PC-3 (cell line): ENCODE measurements at regions not wholly inside any gene's neighbourhood (a gene's known extent, or its start where the extent isn't known, plus 50 kb on each side); places are given as distances from the start of the nearest gene placed in this dataset.

ENCODE experiments used
- ATAC-seq: fragments of 200-7000 bp; cut with Tn5 transposase; 2 replicates; pipeline ENCODE4 v1.9.1; 2020; ENCODE audit warnings: mild to moderate bottlenecking, moderate library complexity
- BruUV-seq: library from RNA; stranded (reverse); fragments of 400-500 nt; replicated peaks from 2 replicates; lab custom pipeline; 2021; lab: Mats Ljungman, UMichigan
- CTCF ChIA-PET: fragments of 300-600 bp; sonication (Branson Sonifier 250); formaldehyde crosslinking; loops from one replicate; lab custom pipeline; 2022; ENCODE audit warnings: antibody characterized with exemption; lab: Charles Lee
- POLR2A ChIA-PET: fragments of 300-600 bp; sonication (Branson Sonifier 250); formaldehyde crosslinking; loops from one replicate; lab custom pipeline; 2022; ENCODE audit warnings: antibody characterized with exemption; ENCODE audit not compliant: unreplicated experiment; lab: Charles Lee
- DNase-seq: peaks from one replicate; pipeline ENCODE4 v3.0.0-alpha.2; 2015
- H2AFZ ChIP-seq: fragments of 300-600 bp; sonication (generic); 2 replicates; pipeline ENCODE4 v1.6.0; 2016; ENCODE audit warnings: antibody characterized with exemption, low read length
- H3F3A ChIP-seq: fragments of 300-600 bp; sonication (generic); one replicate; pipeline ENCODE4 v1.6.0; 2017; ENCODE audit warnings: antibody characterized with exemption, low read length, control low read depth, mild to moderate bottlenecking; ENCODE audit not compliant: unreplicated experiment
- H3K27ac ChIP-seq: fragments of 300-600 bp; sonication (generic); 2 replicates; pipeline ENCODE4 v1.5.1; 2016; ENCODE audit warnings: mild to moderate bottlenecking, low read length
- H3K27me3 ChIP-seq: fragments of 300-600 bp; sonication (generic); 2 replicates; pipeline ENCODE4 v1.6.1; 2016; ENCODE audit warnings: low read length, mixed read lengths
- H3K36me3 ChIP-seq: fragments of 300-600 bp; sonication (generic); 2 replicates; pipeline ENCODE4 v1.6.1; 2016; ENCODE audit warnings: low read depth, mixed run types, low read length, mixed read lengths
- H3K4me1 ChIP-seq: fragments of 300-600 bp; sonication (generic); 2 replicates; pipeline ENCODE4 v1.5.1; 2016; ENCODE audit warnings: low read length; ENCODE audit not compliant: insufficient read depth
- H3K4me2 ChIP-seq: fragments of 300-600 bp; sonication (generic); 2 replicates; pipeline ENCODE4 v1.6.0; 2016; ENCODE audit warnings: low read length
- H3K4me3 ChIP-seq: fragments of 300-600 bp; sonication (generic); 2 replicates; pipeline ENCODE4 v1.5.1; 2016; ENCODE audit warnings: mild to moderate bottlenecking, low read length, mixed read lengths
- H3K79me2 ChIP-seq: fragments of 300-600 bp; sonication (generic); 2 replicates; pipeline ENCODE4 v1.6.1; 2017; ENCODE audit warnings: low read length, mixed read lengths
- H3K9ac ChIP-seq: fragments of 300-600 bp; sonication (generic); 2 replicates; pipeline ENCODE4 v1.6.0; 2016; ENCODE audit warnings: mild to moderate bottlenecking, low read length
- H3K9me2 ChIP-seq: fragments of 300-600 bp; sonication (generic); replicated peaks from 2 replicates; pipeline ENCODE4 v1.6.1; 2016; ENCODE audit warnings: mixed run types, low read length, mixed read lengths
- H3K9me3 ChIP-seq: fragments of 300-600 bp; sonication (generic); 2 replicates; pipeline ENCODE4 v1.6.1; 2016; ENCODE audit warnings: low read length, mixed read lengths
- H4K20me1 ChIP-seq: fragments of 300-600 bp; sonication (generic); 2 replicates; pipeline ENCODE4 v1.6.1; 2016; ENCODE audit warnings: low read length, mixed read lengths
- CTCF ChIP-seq: fragments of 300-600 bp; sonication (generic); conservative IDR thresholded peaks from 2 replicates; pipeline ENCODE4 v1.5.1; 2017; ENCODE audit warnings: antibody characterized with exemption, low read depth, mild to moderate bottlenecking, low read length
- EZH2 ChIP-seq: fragments of 300-600 bp; sonication (generic); IDR thresholded peaks from one replicate; pipeline ENCODE4 v1.6.1; 2017; ENCODE audit warnings: antibody characterized with exemption, mild to moderate bottlenecking, low read length; ENCODE audit not compliant: unreplicated experiment
- EZH2phosphoT487 ChIP-seq: fragments of 300-600 bp; sonication (generic); IDR thresholded peaks from 2 replicates; pipeline ENCODE4 v1.6.1; 2018; ENCODE audit warnings: mild to moderate bottlenecking, antibody characterized with exemption, low read length, borderline replicate concordance
- intact Hi-C: fragments of 100-400 bp; cut with micrococcal nuclease; formaldehyde crosslinking; loops from 2 replicates; pipeline ENCODE4 v1.9.0; 2023

- H3F3A ChIP-seq, result no peaks in the 10 kb centered on the region
- no peaks in the 10 kb centered on the region for H3K79me2 ChIP-seq
- no peak for TF ChIP-seq EZH2phosphoT487
- no peak for TF ChIP-seq CTCF
- no peak for TF ChIP-seq EZH2
- no peaks in the 10 kb centered on the region for H4K20me1 ChIP-seq
- H3K4me3 ChIP-seq, result no peak overlapping the region
- no peaks in the 10 kb centered on the region for H3K9me2 ChIP-seq
- ChIA-PET CTCF (no interaction called here), POLR2A (no interaction called here)
- no peaks in the 10 kb centered on the region for H3K9me3 ChIP-seq
- peak; percentile 13; the same call in 1 of the 2 replicates for ATAC-seq
- peaks cover 38% of the 10 kb centered on the region for H3K4me1 ChIP-seq
- intact Hi-C loops, result no loop called here
- peak; percentile 65 for DNase-seq
- no TSS peak for BruUV-seq
- H3K4me2 ChIP-seq, result 0 out of 2 replicates have a peak overlapping the region, but pooled peaks have one; percentile 14
- H3K27me3 ChIP-seq, result no peaks in the 10 kb centered on the region
- H2AFZ ChIP-seq, result no peak overlapping the region
- H3K27ac ChIP-seq, result no peak overlapping the region
- no peak overlapping the region for H3K9ac ChIP-seq
- no peaks in the 10 kb centered on the region for H3K36me3 ChIP-seq
Observed at GRCh38 chr6:25010902-25011625, 75.3 kb upstream of the RIPOR2 start.

- DNase-seq (peak; percentile 69), ATAC-seq (peak; percentile 19)
- Histone ChIP-seq H2AFZ (no peak overlapping the region), H3K4me3 (no peak overlapping the region), H3F3A (no peaks in the 10 kb centered on the region), H3K27ac (no peak overlapping the region), H3K4me2 (peak overlapping the region; percentile 18), H3K79me2 (no peaks in the 10 kb centered on the region), H3K4me1 (peaks cover 36% of the 10 kb centered on the region), H3K9me2 (no peaks in the 10 kb centered on the region), H3K27me3 (no peaks in the 10 kb centered on the region), H3K9me3 (no peaks in the 10 kb centered on the region), H3K36me3 (no peaks in the 10 kb centered on the region), H4K20me1 (no peaks in the 10 kb centered on the region), H3K9ac (no peak overlapping the region)
- ChIA-PET POLR2A (interaction anchor here (0.6 kb wide), 1 partner anchor 46 kb away, joined by 3 read pairs; no protein-coding TSS in a partner anchor), CTCF (no interaction called here)
- intact Hi-C loops, result no loop called here
- TF ChIP-seq CTCF (no peak), EZH2phosphoT487 (no peak), EZH2 (no peak)
- BruUV-seq, result no TSS peak
Observed at GRCh38 chr6:25012657-25013056, 76.9 kb upstream of the RIPOR2 start.

GRCh38 chr6:25013246-25013645 lies 77.5 kb upstream of the RIPOR2 start:
- Histone ChIP-seq H3K9ac (no peak overlapping the region), H3K27ac (no peak overlapping the region), H3K4me3 (no peak overlapping the region), H2AFZ (no peak overlapping the region), H4K20me1 (no peaks in the 10 kb centered on the region), H3K4me1 (peaks cover 41% of the 10 kb centered on the region), H3F3A (no peaks in the 10 kb centered on the region), H3K79me2 (no peaks in the 10 kb centered on the region), H3K4me2 (peak overlapping the region; percentile 18; the same call in 1 of the 2 replicates), H3K9me3 (no peaks in the 10 kb centered on the region), H3K27me3 (no peaks in the 10 kb centered on the region), H3K9me2 (no peaks in the 10 kb centered on the region), H3K36me3 (no peaks in the 10 kb centered on the region)
- no TSS peak for BruUV-seq
- TF ChIP-seq CTCF (peak; percentile 52), EZH2 (no peak)
- ChIA-PET CTCF (no interaction called here), POLR2A (no interaction called here)
- ATAC-seq (peak; percentile 27; the same call in 1 of the 2 replicates), DNase-seq (no peak)
- intact Hi-C loops, result no loop called here
